ENCODE measurements at regions not wholly inside any gene's neighbourhood (a gene's known extent, or its start where the extent isn't known, plus 50 kb on each side); places are given as distances from the start of the nearest gene placed in this dataset.

GRCh38 chr19:30154410-30154809, 212.4 kb downstream of the URI1 start:
- no peak for DNase-seq

- DNase-seq, result no peak
Measured at GRCh38 chr19:30155381-30156200, 213.6 kb downstream of the URI1 start.

- no peak for DNase-seq
Measured at GRCh38 chr19:30156646-30157045, 214.6 kb downstream of the URI1 start.

GRCh38 chr19:30158067-30158892, 213.9 kb upstream of the ZNF536 start:
- no peak for DNase-seq

GRCh38 chr19:30158893-30159245, 213.3 kb upstream of the ZNF536 start:
- DNase-seq, result no peak

GRCh38 chr19:30159636-30160035, 212.5 kb upstream of the ZNF536 start:
- no peak for DNase-seq

GRCh38 chr19:30160426-30160825, 211.8 kb upstream of the ZNF536 start:
- no peak for DNase-seq

- DNase-seq, result no peak
Measured at GRCh38 chr19:30161021-30161655, 211.0 kb upstream of the ZNF536 start.

- DNase-seq, result no peak
Measured at GRCh38 chr19:30161770-30162169, 210.4 kb upstream of the ZNF536 start.

GRCh38 chr19:30162718-30163117, 209.5 kb upstream of the ZNF536 start:
- no peak for DNase-seq

- no peak for DNase-seq
Measured at GRCh38 chr19:30163663-30164062, 208.5 kb upstream of the ZNF536 start.

GRCh38 chr19:30165228-30165813, 206.9 kb upstream of the ZNF536 start:
- DNase-seq, result no peak

- no peak for DNase-seq
Measured at GRCh38 chr19:30167206-30167868, 204.8 kb upstream of the ZNF536 start.

GRCh38 chr19:30167976-30168635, 204.1 kb upstream of the ZNF536 start:
- no peak for DNase-seq

GRCh38 chr19:30168760-30169159, 203.4 kb upstream of the ZNF536 start:
- DNase-seq, result no peak

GRCh38 chr19:30169196-30169900, 202.8 kb upstream of the ZNF536 start:
- no peak for DNase-seq

GRCh38 chr19:30170081-30170480, 202.1 kb upstream of the ZNF536 start:
- DNase-seq, result no peak

- DNase-seq, result no peak
Measured at GRCh38 chr19:30170495-30171137, 201.6 kb upstream of the ZNF536 start.

GRCh38 chr19:30171138-30171635, 201.0 kb upstream of the ZNF536 start:
- DNase-seq, result no peak

GRCh38 chr19:30171795-30172612, 200.2 kb upstream of the ZNF536 start:
- DNase-seq, result no peak

Data from activated CD8-positive, alpha-beta memory T cell treated with anti-CD3 and anti-CD28 coated beads for 24 hours (primary cell).